Stimulated activated CD8-positive, alpha-beta memory T cell treated with anti-CD3 and anti-CD28 coated beads, Interleukin-15, amount 100 ng/mL, for 24 hours (primary cell): ENCODE measurements at regions not wholly inside any gene's neighbourhood (a gene's known extent, or its start where the extent isn't known, plus 50 kb on each side); places are given as distances from the start of the nearest gene placed in this dataset.

Source experiments
- DNase-seq: peaks from one replicate; pipeline ENCODE4 v3.0.0-alpha.2; 2020; ENCODE audit warnings: low read depth

DNA sequence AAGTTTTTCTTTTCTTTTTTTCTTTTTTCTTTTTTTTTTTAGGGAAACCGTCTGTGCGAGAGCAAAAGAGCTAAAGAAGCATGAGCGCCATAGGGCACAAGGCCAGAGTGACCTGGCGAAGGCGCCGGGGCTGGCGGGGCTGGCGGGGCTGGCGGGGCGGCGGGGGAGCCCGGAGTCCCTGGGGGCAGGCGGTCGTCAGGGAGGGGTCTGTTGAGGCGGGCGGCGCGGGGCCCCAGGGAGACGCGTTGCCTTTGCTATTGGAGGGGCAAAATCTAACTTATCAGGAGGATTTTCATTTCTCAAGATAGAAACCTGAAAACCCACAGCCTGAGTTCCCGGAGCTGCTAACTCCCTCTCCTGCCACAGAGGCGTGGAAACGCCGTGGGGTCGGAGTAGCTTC is 135.6 kb upstream of the SMAD1 start:
- DNase-seq, result no peak

DNA sequence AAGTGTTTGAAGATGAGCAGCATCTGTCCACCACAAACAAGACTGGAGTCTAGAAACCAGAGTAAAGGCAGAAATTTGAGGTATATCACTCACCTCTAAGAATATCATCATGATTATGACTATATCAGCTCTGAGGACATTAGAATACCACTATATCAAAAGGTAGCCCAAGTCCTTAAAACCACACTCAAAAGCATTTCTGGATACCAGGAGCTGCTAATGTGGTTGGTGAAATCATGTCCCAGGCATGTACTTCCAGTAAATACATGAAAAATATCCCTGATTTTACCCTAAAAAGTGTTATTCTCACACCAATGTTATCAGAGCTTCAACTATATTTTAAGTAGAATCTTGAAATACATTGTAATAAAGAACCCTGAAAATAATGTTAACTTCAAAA is 136.3 kb upstream of the SMAD1 start:
- DNase-seq, result no peak

DNA sequence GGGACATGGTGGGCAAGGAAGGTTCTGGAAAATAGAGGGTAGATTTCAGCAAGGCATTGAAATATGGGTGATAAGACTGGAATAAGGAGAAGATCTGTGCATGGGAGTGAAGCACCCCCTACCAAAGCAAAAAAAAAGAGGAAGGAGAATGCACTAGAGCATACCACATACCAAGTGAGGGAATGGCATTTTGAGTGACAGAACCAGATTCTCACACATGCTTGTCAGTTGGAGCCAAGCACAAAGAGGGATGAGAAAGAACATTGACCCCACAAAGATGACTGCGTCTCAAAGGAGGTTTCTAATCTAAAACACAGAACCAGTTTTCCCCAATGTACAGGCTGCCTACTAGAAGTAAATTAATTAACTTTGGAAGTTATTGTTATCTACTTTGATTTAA is 140.3 kb upstream of the SMAD1 start:
- no peak for DNase-seq

DNA sequence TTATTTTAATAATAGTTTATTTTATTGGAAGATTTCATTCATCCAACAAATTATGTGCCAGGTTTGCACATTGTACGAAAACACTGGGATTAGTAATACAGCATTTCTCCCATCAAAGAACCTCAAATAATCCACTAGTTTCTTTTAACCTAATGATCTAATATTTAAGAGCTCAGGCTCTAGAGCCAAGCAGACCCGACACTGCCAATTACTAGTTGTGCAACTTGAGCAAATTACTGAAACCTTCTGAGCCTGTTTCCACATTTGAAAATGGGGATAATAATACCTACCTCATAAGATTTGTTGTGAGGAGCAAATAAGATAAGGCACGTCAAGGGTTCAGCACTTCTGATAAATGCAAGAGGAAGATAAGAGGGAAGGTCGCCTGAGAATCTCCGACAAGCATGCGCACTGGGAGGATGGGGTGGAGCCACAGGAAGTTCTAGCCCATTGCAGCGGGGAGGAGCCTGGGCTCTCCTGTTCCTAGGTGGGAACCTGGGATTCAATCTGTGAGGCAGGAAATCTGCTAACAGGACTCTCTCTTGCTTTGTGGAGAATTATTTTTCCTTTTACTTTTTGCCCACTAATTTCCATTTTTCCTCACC is 141.5 kb upstream of the SMAD1 start:
- DNase-seq, result no peak

GRCh38 chr4:145339075-145339725 is 142.5 kb upstream of the SMAD1 start:
- DNase-seq, result no peak

DNA sequence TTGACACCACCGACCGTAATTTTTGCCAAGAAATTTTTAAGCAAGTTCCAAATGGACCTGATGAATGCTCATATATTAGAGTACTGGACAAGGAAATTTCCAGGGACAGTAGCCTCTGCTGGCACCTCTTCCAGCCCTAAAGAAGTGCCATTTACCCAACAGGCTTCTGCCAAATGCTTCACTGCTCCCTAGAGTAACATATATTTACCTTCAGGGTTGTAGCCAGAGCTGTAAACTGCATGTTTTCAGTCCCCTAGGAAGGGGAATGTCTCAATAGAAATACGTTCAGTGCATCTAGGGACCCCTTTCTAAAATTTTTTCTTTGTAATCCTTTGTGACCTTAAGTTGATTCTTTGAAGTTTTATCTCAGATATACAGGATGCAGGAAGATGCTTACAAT is 143.1 kb upstream of the SMAD1 start:
- DNase-seq, result no peak

DNA sequence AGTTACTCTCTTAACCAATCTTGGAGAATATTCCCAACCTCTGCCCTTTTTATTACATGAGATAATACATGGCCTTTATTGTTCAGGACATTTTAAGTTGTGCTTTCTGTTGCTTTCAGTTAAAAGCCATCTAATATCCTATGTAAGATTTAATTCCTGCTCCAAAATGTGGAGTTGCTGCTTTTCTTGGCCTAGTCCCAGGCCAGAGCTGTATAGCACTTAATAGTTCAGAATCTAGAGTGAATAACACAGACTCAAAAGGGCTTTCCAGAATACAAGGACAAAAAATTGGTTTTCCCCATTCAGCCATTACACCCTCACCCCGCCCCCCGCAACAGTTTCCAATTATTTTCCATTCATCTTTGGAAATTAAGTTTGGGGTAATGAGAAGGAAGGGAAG is 144.3 kb upstream of the SMAD1 start:
- no peak for DNase-seq

GRCh38 chr4:145333786-145334185 is 147.9 kb upstream of the SMAD1 start:
- no peak for DNase-seq

- no peak for DNase-seq
Observed at GRCh38 chr4:145326491-145326890, 146.1 kb upstream of the OTUD4 start.

DNA sequence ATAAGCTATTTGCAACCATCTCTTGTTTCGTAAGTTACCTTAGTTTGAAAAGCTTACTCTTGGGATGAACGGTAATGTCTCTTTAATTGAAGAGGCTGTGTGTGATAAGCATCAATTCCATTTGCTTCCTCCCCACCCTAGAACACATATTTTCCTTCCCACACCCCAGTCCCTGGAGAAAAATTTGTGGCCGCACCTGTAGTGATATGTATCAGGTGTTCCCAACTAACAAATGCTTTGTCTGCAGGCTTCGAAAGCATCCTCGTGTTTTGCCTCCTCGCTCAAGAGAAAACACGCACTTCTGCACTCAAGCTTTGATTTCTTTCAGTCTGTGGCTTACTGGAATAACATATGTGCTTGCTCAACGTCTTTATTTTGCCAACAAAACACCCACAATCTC is 143.8 kb upstream of the OTUD4 start:
- DNase-seq, result no peak

DNA sequence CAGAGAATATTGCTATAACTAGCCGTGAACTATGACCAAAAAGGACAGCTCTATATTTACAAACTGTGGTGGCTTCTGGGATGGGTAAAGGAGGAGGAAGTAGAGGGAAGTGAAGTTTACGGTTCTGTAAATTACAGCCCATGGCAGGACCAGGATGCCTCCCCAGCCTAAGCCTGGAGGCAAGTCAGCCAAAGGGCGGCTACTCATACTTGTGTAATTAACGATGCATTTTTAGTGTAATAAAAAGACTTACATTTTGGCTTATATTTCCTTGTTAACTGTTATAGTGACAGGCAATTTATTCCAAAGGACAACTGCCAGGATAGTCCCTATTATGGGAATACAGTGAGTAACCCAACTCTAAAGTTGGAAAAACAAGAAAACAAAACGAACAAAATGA is 139.9 kb upstream of the OTUD4 start:
- no peak for DNase-seq

- DNase-seq, result no peak
Observed at GRCh38 chr4:145319751-145320150, 139.4 kb upstream of the OTUD4 start.

DNA sequence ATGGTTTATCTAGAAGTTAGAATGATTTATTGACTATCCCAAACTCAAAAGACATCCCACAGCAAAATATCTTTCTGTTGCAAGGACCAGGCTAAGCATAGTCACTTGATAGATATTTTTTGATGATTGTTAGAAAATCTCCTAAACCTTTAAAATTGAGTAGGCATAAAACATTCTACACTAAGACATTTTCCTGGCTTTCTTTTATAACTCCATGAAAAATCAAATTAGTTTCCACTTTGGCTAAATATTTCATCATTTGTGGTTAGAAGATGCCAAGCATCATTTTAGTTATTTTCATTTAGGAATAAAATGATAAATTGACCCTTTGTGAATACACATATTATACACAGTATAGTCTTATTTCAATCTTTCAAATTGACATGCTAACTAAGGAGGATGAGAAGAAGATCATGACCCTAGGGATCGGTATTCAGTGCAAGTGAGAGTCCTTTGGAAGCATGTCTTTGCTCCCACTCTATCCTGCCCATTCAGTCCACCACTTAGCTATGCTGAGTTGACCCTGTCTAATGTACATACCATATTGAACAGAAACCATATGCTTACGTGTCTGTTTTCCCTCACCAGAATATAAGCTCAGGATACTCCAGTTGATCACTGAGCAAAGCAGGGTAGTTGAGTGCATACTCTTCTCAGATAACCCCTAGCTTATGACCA is 136.6 kb upstream of the OTUD4 start:
- no peak for DNase-seq

GRCh38 chr4:145315811-145316225 is 135.4 kb upstream of the OTUD4 start:
- no peak for DNase-seq

DNA sequence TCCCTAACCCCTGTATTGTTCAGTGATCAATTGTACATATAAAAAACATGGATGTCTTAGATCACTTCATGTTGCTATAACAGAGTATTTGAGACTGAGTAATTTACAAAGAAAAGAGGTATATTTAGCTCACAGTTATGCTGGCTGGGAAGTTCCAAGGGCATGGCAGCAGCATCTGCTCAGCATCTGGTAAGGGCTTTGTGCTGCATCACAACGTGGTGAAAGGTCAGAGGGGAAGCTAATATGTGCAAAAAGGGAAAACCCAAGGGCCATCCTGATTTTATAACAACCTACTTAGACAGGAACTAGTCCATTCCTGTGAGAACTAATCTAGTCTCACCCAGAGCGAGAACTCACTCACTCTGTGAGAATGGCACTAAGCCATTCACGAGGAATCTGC is 128.2 kb upstream of the OTUD4 start:
- DNase-seq, result no peak

DNA sequence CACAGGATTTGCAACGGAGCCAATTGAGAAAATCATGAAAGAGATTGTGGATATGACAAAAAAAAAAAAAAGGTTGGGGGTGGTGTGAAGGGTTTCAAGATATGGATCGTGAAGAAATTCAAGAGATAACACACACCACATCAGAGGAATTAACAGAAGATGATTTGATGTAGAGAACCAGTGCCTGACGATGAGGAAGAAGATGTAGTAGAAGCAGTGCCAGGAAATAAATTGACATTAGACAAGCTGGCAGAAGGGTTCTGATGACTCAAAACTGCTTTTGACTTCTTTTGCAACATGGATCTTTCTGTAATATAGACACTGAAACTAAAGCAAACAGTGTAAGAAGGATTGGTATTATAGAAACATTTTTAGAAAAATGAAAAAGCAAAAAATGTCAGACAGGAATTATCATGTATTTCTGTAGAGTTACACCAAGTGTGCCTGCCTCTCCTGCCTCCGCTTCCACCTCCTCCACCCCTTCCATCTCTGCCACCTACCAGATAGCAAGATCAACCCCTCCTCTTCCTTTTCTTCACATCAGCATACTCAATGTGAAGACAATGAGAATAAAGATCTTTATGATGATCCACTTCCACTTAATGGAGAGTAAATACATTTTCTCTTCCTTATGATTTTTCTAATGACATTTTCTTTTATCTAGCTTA is 127.5 kb upstream of the OTUD4 start:
- no peak for DNase-seq

DNA sequence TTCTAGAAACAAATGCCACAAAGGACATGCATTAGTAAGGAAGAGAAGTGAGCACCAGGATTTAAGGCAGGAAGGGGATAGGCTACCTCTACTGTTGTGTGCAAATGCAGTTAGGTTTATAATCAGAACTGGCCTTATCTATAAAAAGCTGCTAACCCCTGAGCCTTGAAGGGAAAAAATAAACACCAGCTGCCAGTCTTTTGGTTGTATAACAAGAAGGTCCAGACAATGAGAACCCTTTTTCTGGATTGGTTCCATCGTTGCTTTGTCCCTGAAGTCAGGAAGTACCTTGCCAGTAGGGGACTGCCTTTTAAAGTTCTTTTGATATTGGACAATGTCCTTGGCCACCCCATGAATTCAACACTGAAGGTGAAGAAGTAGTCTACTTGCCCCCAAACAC is 126.7 kb upstream of the OTUD4 start:
- no peak for DNase-seq

- DNase-seq, result no peak
Observed at GRCh38 chr4:145302725-145303124, 122.3 kb upstream of the OTUD4 start.

GRCh38 chr4:145301386-145302080 is 121.1 kb upstream of the OTUD4 start:
- DNase-seq, result no peak

DNA sequence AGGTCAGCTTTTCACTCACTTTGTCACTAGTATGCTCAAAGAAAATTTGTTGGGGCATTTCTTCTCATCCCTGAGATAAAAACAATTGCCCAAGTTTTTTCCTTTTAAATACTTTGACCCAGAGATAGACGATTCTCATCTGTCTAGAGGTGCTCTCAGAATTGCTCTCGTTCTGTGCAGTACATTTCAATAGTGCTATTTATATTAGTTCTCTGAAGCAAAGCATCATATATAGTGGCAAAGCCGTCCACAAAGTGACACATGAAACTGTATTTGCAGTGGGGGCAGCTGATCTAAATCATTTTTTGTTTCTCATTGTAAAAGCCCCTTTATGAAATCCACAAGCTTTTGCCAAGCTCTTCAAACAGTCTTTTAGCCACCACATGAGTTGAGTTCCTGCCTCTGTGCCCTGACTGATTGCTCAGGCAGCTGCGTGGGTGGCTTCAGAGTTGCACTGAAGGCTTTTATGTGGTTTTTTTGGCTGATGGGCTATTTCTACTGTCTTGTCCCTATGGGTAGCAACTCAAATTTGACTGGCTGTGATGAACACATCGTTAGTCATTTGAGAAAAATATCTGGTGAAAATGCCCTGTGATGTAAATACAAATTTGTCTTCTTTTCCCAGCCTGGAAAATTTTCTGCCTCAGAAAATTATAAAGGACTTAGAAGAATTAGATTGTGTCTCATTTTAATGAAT is 119.1 kb upstream of the OTUD4 start:
- peak; percentile 10 for DNase-seq

GRCh38 chr4:145298885-145299284 is 118.5 kb upstream of the OTUD4 start:
- no peak for DNase-seq

- DNase-seq, result no peak
Observed at GRCh38 chr4:145297556-145297955, 117.2 kb upstream of the OTUD4 start.
